Activated T-cell treated with anti-CD3 and anti-CD28 coated beads for 48 hours (primary cell): ENCODE measurements at regions not wholly inside any gene's neighbourhood (a gene's known extent, or its start where the extent isn't known, plus 50 kb on each side); places are given as distances from the start of the nearest gene placed in this dataset.

ENCODE experiments used
- DNase-seq: peaks from one replicate; pipeline ENCODE4 v3.0.0-alpha.2; 2020; ENCODE audit warnings: low read depth

DNA sequence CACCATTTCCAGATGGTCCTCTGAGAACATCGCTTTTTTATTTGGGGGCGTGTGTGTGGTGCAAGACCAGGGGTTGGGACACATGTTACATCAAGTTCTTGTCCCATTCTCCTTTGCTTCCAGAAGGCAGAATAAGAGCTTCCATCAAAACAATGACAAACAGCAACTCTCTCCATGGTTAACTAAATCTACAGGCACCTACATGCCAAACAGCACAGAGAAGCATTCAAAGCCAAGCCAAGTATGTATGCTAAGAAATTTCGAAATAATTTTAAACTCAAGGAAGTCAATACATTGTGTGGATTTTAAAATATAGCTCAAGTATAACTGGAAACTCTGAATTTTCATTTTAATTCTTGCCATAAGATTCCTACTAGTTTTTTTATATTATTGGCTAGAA, 105.6 kb downstream of the SEC61B start:
- no peak for DNase-seq

DNA sequence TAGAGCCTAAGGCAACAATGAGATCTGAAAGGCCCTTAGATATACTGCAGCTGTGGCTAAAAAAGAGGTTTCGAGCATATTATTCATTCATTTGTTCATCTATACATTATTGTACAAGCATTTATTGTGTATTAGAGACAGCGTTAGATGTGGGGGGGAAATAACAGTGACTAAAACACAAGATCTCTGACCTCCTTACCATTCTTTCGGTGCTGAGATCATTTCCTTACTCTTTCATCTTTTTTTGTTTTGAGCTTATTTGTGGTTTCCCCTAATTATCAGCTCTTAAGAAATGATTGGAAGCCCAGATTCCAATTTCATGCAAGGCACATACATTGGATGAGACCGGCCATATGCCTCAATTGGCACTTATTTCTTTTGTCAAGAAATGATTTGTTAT, 113.2 kb downstream of the SEC61B start:
- DNase-seq = no peak

DNA sequence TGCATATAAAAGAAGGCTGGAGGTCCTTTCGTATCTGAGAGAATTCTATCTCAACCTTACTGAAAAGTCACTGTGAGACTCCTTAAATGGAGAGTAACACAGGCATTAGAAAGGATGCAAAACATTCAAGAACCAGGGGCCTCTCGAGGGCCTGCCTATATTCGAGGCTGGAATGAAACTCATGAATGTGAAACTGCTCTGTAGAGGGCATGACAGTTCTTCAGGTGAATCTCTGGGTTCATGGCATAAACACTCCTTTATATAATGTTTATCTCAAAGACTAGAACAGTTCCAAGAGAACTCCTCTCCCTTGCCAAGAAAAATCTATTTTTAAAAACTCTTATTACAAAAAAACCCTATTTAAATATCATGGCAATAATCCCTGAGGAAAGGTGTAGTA, 113.9 kb downstream of the SEC61B start:
- DNase-seq = no peak

DNA sequence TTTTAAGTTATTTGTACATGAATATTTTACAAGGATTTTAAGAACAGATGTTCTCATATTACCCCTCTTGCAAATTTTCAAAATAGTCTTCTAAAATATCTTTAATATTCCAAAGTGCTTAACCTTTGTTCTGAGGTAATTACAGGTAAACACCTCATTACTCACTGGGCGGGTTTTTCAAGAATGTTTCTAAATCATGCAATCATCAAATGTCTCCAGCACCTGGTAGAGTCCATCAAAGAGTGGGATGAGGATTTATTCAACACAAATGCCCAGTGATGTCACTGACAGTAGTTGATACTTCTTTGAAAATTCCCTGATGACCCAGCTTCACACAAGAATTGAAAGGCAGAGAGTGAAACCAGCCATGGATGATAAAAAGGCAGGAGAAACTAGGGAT, 114.4 kb downstream of the SEC61B start:
- no peak for DNase-seq

DNA sequence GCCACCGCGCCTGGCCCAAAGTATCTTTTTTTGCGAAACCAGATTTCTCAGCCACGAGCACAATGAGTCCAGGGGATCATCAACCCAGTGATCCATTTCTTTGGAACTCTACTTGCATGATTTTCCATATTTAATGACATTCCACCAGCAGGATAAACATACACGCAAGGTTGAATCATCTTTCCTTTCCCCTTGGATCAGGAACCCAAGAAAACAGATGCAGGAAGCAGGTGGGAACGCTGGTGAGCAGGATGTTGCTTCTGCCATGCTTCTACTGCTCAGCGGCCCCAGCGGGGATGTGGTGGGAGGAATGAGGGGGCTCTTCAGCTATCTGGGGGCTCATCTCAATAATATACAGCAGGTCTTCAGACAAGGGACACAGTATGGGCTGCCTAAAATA, 118.2 kb downstream of the SEC61B start:
- no peak for DNase-seq

DNA sequence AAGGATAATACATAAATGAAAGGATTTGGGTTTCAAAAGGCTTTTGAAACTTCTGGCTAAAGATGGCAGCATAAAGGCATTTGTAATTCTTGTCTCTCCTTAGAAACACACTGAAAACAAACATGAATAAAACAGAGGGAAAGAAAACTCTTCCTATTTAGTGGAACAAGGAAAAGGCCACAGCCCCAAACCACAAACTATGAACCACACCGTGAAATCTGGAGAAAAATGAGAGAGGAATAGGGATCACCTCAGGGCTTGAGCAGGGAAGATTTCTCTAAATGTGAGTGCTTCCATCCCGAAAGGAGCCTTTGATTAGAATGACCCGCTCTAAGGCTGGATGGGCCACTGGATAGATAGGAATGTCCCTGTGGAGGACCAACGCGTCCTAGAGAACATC, 119.6 kb downstream of the SEC61B start:
- no peak for DNase-seq

DNA sequence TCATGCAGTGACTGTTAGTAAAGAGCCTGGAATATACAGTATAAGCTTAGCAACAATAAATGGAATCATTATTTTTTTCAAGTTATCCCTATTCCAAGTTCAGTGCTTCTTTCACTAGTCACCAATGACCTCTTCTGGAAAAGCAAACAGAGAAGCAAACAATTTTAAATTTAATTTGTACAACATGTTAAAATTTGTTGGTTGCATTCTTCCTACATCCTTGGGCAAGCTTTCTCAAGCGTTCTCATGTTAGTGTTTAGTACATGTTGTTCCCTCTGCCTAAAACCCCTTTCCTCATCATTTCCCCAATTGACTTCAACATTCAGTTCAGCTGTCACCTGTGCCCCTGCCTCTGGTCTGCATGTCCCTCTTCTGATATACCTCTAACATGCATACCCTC, 123.4 kb downstream of the SEC61B start:
- DNase-seq = no peak

DNA sequence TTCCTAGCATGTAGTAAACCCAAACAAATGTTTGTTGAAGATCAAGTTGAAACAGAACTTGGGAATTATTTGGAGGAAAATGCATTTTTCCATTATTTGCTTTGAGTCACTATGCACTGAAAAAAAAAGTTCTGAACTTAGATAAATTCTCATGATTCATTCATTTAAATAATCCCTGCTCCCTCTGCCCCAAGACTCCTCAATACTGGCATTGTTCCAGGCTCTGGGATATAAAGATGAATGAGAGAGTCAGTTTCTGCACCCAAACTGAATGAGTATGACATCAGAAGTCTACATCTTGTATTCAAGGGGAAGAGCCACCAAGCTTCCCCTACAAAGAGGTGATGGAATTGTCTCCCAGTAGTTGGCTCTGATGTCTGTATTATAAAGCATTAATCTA, 123.9 kb downstream of the SEC61B start:
- DNase-seq = no peak

DNA sequence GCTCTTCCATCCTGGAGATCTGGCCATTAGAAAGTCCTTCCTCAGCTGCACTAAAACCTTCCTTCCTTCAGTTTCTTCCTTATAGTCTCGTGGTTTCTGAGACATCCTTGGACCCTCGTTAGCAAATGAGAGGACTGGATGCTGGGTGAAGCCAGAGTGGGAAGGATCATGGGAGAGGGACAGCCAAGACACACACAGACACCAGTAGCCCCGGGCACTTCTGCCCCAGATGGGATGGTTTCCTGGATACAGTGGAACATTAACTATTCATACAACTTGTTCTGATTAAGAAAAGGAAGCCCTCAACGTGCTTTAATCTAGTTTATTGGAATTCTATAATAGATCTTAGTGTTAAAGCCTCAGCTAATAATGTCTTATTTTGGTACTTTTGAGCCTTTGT, 125.5 kb downstream of the SEC61B start:
- no peak for DNase-seq

DNA sequence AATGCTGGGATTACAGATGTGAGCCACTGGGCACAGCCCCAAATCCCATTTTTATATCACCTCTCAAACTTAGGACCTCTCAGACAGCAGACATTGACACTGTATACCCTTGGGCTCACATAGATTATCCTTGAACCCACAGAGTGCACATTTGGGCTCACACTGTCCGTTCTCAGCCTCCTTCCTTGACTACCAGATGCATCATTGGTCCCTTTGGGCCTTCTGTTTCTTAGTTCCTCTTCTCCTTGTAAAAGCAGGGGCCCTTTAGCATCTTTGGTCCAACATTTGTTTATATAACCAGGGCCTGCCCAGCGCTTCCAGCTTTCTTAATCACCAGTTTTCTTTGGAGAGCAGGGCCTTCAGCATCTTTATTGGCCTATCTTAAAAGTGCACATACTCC, 126.2 kb downstream of the SEC61B start:
- no peak for DNase-seq

DNA sequence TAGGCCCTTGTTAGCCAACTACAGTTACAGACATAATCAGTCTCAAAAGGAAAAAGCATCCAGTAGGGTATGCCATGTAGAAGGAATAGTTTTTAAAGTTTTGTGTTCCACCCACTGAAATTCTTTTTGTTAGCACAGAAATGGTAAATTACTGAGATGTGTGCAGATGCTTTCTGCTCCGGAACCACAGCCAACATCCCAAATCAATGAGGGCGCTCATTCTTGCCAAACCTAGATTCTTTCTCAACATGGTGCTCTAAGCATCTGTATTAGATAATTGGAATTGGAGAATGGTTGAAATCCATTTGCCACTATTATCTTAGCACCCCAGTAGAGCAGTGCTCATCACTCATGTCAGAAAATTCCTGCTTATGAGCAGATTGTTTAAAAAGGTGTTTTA, 127.8 kb downstream of the SEC61B start:
- no peak for DNase-seq

DNA sequence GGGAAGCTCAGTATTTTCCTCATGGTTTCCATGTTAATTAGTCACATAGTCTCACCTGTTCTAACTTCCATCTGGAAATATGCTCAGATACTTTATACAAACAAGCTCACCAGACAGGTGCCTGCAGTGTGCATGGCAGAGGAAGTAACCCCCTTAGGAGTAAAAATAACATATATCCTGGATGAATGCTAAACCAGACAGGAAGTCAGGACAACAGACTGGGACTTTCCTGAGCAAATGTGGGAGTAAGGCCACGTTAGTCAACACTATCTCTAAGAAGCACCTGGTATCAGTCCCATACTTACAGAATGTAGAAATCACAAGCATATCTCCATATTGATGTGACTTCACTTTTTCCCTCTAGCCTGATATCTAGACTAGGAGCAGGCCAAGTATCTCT, 128.4 kb downstream of the SEC61B start:
- no peak for DNase-seq

DNA sequence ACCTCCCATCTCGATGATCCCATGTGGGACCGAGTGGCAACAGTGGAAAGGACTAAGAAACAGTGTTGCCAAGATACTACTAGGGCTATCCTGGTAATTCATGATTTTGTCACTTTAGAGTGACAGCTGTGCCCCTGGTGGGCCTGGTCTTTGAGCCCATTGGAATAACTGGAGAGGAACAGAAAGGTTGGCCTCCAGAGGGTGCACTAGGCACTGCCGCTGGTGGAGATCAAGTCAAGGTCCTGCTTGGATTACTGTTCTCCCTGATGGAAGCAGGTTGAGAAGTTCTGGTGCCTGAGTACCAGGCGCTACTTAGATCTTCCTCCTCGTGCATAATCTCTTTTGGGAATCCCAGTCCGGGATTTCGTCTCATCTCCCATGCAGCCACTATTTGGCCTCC, 129.6 kb downstream of the SEC61B start:
- no peak for DNase-seq

DNA sequence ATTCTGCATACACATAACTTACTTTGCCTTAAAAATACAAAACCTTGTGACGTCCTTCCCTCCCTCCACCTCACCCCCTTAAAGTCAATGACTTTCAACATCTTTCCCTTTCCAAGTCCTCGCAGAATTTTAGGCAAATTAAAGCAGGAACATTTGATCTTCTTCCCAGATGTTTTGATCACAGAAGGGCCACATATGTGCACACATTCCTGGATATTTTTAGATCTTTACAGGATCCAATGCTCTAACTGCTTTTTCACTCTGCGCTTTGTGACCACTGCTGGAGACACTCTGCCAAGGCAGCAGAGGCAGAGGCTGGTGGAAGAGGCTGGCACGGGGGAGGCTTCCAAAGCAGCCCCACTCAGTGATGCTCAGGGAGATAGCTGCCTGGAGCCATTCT, 130.7 kb downstream of the SEC61B start:
- DNase-seq = no peak

DNA sequence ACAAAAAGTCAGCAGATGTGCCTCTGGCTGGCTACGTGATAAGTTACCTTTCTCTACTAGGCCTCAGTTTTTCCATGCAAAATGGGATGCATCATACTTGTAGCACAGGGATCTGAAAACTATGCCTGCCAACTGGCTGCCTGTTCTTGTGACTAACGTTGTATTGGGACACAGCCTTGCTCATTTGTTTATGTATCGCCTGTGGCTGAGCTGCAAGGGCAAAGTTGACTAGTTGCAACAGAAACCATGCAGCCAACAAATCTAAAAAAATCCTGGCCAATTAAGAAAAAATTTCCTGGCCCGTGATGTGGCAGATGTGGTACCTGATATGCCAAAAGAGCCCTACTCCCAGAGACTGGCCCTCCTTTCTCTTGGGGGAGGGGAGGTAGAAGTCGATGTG, 131.3 kb downstream of the SEC61B start:
- DNase-seq = no peak

DNA sequence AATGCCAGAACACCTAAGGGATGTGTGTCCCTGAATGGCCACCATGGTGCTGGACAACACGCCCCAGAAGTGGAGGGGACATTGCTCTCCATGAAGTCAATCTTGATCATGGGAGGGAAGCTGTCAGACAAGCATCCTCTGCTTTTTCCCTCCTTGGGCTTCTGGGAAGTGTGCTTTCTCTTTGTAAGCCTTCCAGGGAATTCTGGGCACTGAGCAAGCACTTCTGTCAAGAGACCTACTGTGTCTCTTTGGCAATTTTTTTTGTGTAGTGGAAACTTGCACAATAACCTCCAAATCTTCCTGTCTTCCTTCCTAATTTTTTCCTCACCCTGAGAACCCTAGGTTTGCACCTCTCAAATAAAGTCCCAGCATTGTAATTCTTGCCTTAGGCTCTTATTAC, 132.0 kb downstream of the SEC61B start:
- no peak for DNase-seq

DNA sequence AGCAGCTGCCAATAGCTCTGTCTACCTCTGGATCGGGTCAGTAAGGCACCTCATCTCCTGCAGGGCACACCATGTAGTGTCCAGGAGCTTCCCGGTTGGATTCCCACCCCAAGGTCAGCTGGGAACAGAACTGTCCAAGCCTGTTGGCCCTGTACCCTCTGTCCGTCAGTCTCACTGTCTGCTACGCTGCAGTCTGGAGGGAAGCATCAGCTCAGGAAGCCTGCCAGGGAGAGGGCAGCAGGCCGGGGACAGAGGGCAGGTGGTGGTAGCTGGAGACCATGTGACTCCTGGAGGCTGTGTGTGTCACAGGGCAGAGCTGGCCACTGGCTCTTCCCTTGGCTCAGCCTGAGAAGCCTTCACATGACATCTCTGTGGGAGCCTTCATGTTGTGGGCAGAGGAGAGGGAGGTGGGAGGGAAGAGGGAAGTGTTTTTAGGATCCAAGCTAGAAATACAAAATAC, 134.5 kb downstream of the SEC61B start:
- no peak for DNase-seq

DNA sequence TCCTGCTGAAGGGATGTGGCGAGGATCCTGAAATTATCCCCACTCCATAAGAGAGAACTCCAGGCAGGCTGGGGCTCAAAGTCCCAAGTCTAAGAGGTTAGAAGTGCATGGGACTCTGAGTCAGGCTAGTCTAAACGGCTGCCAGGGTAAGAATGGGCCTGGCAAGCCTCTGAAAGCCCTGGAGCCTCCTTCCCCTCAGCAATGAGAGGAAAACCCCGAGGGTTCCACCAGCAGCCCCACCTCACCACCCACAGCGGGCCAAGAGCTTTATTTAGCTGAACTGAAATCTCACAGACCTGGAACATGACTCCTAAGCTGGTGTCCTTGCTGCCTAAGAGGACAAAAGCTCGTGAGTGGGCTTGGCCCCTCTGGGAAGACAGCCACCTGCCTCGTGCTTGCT, 135.5 kb downstream of the SEC61B start:
- no peak for DNase-seq

DNA sequence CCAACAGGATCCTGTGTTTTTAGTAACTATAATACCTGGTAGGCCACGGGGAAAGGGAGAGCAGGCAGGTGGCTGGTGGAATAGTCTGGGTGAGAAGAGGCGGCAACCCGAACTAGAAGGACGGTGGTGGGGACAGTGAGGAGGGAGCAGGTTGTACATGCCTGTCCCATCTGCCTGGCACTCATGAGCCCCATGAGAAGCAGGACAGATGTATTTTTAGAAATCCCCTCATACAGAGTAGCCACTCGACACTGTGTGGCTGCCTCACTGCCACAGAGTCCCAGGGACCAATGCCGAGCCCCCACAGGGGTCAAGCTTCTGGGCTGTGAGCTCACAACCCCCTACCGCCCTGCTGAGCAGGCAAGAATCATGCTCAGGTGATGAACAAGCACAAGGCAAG, 136.6 kb downstream of the SEC61B start:
- no peak for DNase-seq

DNA sequence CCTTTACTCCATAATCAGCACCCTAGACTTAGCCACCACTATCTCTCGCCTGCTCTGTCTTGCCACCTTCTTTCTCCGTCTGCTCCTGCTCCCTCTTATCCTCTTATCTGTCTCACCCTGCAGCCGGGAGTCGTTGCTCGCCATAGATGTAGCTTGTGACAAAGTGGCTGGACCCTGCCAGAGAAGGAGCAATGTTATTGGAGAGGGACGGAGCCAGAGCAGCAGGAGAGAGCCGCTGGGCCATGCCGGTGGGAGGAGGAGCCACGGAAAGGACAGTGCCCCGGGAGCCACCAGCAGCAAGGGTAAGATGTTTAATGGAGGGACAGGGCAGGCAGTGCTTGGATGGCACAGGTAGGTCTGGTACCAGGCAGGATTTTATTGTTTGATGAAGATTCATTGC, 137.3 kb downstream of the SEC61B start:
- no peak for DNase-seq

DNA sequence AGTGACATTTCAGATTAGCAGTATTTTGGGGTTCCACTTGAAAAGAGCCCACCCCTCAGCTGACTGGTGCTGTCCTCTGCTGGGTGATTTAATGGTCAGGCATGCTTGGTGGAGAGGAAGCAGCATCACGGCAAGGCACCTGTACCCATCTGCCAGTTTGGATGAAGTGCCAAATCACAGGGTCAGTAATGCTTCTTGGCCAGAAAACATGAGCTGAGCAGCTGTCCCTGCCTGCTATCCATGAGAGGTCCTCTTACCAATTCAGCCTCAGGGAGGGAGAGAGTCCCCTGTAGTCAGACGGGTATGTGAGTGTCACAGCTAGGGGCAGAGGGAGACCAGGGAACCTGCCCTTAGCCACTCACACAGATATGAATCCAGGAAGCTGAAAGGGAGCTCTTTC, 137.9 kb downstream of the SEC61B start:
- no peak for DNase-seq

DNA sequence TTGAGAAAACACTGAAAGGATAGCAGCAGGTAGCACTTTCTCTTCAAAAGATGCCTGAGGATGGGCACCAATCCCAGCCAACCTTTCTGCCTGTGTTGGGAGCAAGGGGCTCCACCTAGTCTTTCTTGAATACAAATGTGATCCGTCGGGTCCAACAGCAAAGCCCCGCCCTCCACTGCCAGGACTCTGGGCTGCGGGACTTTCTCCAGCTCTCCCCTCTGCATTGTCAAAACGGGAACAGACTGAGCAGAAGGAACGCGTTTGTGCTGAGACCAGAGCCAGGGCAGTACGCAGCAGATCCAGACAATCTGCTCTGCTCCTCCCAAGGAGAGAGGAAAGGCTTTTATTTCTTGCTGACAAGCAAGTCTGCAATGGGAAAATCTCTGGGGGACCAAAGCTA, 139.7 kb downstream of the SEC61B start:
- DNase-seq = no peak

DNA sequence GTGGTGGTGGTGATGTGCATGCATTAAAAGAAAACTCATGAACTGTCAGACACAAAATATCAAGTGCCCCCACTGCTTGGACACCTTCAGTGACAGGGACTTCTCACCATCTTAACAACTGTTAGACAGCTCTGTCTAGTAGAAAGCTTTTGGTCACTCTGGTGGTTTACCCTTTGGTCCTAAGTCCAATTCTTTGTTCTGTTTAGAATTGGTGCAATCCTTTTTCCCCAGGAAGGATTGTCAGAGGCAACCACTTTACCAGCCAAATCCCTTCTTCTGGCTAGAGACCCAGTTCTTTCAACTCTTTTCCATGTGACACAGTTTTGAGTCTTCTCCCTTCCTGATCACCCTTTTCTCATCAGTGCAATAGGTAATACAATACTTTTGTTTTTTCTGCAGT, 140.2 kb downstream of the SEC61B start:
- no peak for DNase-seq

DNA sequence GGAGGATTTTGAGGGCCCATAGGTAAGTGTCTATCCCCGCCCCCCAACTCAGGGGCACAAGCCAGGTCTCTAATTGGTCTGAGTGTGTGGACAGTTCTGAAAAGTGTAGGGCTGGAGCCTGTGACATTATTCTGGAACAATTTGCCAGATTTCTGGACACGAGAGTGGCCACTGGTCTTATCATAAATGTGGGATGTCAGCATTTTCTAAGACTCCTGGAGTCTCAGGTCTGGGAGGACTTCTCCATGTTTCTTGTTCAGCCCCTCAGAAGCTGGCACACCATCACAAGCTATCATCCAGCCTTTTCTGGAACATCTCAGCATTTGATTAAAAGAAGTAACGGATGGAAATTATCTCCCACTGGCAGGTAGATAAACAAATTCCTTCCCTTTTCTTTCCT, 141.4 kb downstream of the SEC61B start:
- DNase-seq = no peak

DNA sequence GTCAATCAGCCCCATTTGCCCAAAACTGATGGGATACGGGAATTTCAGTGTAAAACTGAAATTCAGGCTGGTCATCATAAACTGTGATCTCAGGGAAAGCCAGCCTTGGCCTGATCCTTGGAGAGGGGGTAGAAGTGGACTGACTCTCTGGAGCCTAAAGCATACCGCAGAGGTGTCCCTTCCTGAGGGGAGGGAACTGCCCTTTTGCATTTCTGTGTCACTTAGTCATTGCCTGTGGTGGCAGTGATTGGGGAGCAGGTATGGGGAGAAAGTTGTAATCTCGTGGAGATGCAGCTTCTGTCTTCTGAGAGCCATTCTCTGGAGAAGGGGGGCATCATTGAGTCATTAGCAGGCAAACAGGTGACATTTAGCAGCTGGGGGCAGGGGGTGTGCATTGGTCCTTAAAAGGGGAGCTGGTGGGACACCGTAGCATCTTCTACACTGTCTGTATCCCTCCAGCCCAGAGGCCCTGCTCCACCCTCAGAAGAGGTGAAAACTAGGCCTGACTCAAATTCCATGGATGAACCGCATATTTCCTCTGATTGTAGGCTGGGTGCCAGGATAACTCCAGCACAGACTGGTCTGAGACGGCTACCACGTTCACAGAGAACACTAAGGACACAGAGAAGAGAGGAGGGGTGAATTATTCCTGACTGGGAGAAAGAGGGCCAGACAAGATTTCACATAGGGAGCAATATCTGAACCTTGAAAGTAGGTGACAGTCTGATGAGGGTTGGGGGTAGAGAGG, 143.3 kb downstream of the SEC61B start:
- DNase-seq = no peak
